Heart left ventricle (tissue), 16 donors: ENCODE measurements at regions not wholly inside any gene's neighbourhood (a gene's known extent, or its start where the extent isn't known, plus 50 kb on each side); places are given as distances from the start of the nearest gene placed in this dataset.

ENCODE experiments used
- ATAC-seq, 4 donors: fragments of 200-7000 bp; cut with Tn5 transposase; one replicate each; pipeline ENCODE4 v1.9.1; 2020 to 2022; ENCODE audit warnings: moderate library complexity in 4 of 4, mild to moderate bottlenecking in 3 of 4, moderate number of reproducible peaks in 1 of 4
- DNase-seq, 5 donors: peaks; one replicate each; pipeline ENCODE4 v3.0.0-alpha.2; 2020
- H3K27ac ChIP-seq, 12 donors: fragments of 200-600 bp; sonication (generic) in 4 of 12; one replicate each; pipeline versions ENCODE4 v1.5.0 to v1.8.0; 2016 to 2022; ENCODE audit warnings: mild to moderate bottlenecking in 2 of 12
- H3K27me3 ChIP-seq, 9 donors: fragments of 200-600 bp; sonication (generic) in 2 of 9; one replicate each; pipeline versions ENCODE4 v1.5.1 to v1.8.0; 2016 to 2022; ENCODE audit warnings: mild to moderate bottlenecking in 3 of 9
- H3K36me3 ChIP-seq, 9 donors: fragments of 200-600 bp; sonication (generic) in 2 of 9; one replicate each; pipeline versions ENCODE4 v1.5.0 to v1.8.0; 2018 to 2022; ENCODE audit warnings: mild to moderate bottlenecking in 2 of 9
- H3K4me1 ChIP-seq, 12 donors: fragments of 200-600 bp; sonication (generic) in 4 of 12; one replicate each; pipeline versions ENCODE4 v1.5.0 to v1.8.0; 2016 to 2022; ENCODE audit warnings: mild to moderate bottlenecking in 3 of 12
- H3K4me3 ChIP-seq, 12 donors: fragments of 200-600 bp; sonication (generic) in 4 of 12; one replicate each; pipeline versions ENCODE4 v1.5.0 to v1.8.0; 2017 to 2022; ENCODE audit warnings: mild to moderate bottlenecking in 9 of 12, moderate library complexity in 4 of 12
- H3K9me3 ChIP-seq, 12 donors: fragments of 200-600 bp; sonication (generic) in 4 of 12; one replicate each; pipeline versions ENCODE4 v1.5.0 to v1.8.0; 2016 to 2022; ENCODE audit warnings: mild to moderate bottlenecking in 1 of 12
- POLR2A ChIP-seq, 2 donors: fragments of 450-650 bp; IDR thresholded peaks; one replicate each; pipeline ENCODE4 v1.6.1; 2017; ENCODE audit warnings: antibody characterized with exemption in 2 of 2, mild to moderate bottlenecking in 2 of 2, moderate library complexity in 2 of 2
- WGBS, 4 donors: extraction: QIAGEN DNeasy Blood & Tissue Kit in 2 of 4; methylation state at CpG; one replicate each; pipeline versions ENCODE4 v1.1.5 to v1.1.7; 2013 to 2018; 5-methylcytosine and 5-hydroxymethylcytosine counted together
- intact Hi-C, 10 donors: fragments of 100-400 bp; cut with DNase I; formaldehyde crosslinking; loops; one replicate each; pipeline versions ENCODE4 v1.11.1 to v1.14.2; 2022
- TF ChIP-seq, protein P1 (sequence below), 12 donors: fragments of 200-600 bp; sonication (generic) in 4 of 12; IDR thresholded peaks; one replicate each; pipeline versions ENCODE4 v1.5.0 to v1.8.0; 2018 to 2022; ENCODE audit warnings: antibody characterized with exemption in 12 of 12, mild to moderate bottlenecking in 5 of 12
- donor health status: ischemic (EF 13 %, LVEDD 7.1; RV severe dilation, severe dysfunction).
- donor health status: healthy with polysubstance abuse.
- donor health status: DM: no; HTN: yes; CAD: no.
- donor health status: DM: no; HTN: no; CAD: no.
- donor health status: ischemic (EF 25% LVEDD 6.9; RV normal size, moderate dysfunction).
- donor health status: ischemic (EF 25% LVEDD 5.7; RV mildly dilated, moderate dysfunction).
- donor health status: healthy.
- donor health status: DM: yes; HTN: yes; CAD: no.
- donor health status: ischemic (EF 35%, LVEDD 5.7; RV mildly dilated, moderate dysfunction).
- donor health status: nonischemic (EF 11% LVEDD 7.7; RV severe dilation, severe dysfunction).
- donor health status: DM: yes; HTN: yes; CAD: no.
- donor health status: PGD.
- donor health status: ischemic (EF 29% LVEDD 5.4; RV normal size, mild dysfunction).
- donor health status: nonischemic (EF 23%, LVEDD 6.1; RV moderate dilation, normal function).

DNA sequence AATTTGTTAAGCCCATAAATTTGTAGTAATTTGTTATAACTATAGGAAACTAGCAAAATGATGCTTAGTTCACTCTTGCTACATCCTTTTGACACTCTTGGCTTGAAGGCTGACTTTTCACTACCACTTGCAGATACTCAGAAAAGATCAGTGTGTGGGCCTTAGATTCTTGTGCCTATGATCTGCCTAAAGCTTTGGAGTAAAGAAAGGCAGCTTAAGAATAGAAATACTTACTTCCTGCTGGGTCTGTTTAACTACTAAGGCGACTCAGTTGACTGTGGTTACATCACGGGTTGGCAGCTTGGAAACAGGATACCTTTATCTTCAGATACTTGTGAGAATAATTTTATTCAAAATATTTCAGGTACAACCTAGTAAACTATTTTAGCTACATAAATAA lies 201.4 kb upstream of the FMR1 start:
- H3K4me1 ChIP-seq, result no peaks in the 10 kb centered on the region
- no peak for TF ChIP-seq POLR2A (IDR thresholded peaks at IDR 0.05)
- TF ChIP-seq, protein P1, sequence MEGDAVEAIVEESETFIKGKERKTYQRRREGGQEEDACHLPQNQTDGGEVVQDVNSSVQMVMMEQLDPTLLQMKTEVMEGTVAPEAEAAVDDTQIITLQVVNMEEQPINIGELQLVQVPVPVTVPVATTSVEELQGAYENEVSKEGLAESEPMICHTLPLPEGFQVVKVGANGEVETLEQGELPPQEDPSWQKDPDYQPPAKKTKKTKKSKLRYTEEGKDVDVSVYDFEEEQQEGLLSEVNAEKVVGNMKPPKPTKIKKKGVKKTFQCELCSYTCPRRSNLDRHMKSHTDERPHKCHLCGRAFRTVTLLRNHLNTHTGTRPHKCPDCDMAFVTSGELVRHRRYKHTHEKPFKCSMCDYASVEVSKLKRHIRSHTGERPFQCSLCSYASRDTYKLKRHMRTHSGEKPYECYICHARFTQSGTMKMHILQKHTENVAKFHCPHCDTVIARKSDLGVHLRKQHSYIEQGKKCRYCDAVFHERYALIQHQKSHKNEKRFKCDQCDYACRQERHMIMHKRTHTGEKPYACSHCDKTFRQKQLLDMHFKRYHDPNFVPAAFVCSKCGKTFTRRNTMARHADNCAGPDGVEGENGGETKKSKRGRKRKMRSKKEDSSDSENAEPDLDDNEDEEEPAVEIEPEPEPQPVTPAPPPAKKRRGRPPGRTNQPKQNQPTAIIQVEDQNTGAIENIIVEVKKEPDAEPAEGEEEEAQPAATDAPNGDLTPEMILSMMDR (IDR thresholded peaks at IDR 0.05), result no peak
- H3K4me3 ChIP-seq, result no peak overlapping the region
- intact Hi-C loops, result no loop called here
- ATAC-seq, result no peak
- WGBS, 4 donors, result 39 to 46% (median 43%) methylated on average over 2 of the region's 2 CpGs
- no peak overlapping the region for H3K27ac ChIP-seq
- H3K9me3 ChIP-seq, result no peaks in the 10 kb centered on the region
- H3K36me3 ChIP-seq, result no peaks in the 10 kb centered on the region
- H3K27me3 ChIP-seq, result no peaks in the 10 kb centered on the region
- DNase-seq, result no peak

DNA sequence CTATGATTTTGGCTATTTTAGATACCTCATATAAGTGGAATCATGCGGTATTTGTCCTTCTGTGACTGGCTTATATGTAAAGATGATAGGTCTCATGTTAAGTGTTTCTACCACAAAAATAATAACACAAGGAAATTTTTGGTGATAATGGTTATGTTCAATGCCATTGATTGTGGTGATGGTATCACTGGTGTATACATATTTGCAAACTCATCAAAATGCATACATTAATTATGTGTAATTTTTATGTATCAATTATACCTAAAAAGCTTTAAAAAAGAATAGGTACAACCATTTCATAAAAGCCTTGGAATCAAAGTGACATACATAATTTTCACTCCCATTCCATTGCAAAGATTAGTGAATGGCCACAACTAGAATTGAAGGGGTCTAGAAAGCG lies 178.3 kb upstream of the FMR1 start:
- ATAC-seq (no peak), DNase-seq (no peak)
- H3K4me1 ChIP-seq, result no peaks in the 10 kb centered on the region
- H3K27me3 ChIP-seq, result no peaks in the 10 kb centered on the region
- H3K9me3 ChIP-seq, result no peaks in the 10 kb centered on the region
- no peaks in the 10 kb centered on the region for H3K36me3 ChIP-seq
- intact Hi-C loops, result no loop called here
- H3K27ac ChIP-seq, result no peak overlapping the region
- TF ChIP-seq, protein P1 (IDR thresholded peaks at IDR 0.05), result no peak
- no peak for TF ChIP-seq POLR2A (IDR thresholded peaks at IDR 0.05)
- WGBS, 4 donors, result 72 to 87% (median 81%) methylated on average over 2 of the region's 2 CpGs
- no peak overlapping the region for H3K4me3 ChIP-seq

DNA sequence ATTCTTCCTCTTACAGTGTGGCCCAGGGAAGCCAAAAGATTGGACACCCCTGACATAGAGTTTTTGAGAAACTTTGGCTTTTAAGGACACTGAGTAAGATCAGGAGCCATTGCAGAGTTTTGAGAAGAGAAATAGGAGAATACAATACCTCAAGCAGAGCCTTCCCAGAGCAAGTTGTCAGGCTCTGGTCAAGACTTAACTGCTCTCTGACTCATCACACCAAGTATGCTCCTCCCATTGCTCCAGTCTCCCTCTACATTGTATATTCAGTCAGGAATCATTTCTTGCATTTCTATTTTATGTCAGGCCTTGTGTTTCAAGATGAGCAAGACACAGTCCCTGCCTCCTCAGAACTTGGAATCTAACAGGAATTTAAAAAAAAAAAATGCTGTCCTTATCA lies 176.4 kb upstream of the FMR1 start:
- H3K27me3 ChIP-seq, result no peaks in the 10 kb centered on the region
- ATAC-seq, result no peak
- intact Hi-C loops, result no loop called here

DNA sequence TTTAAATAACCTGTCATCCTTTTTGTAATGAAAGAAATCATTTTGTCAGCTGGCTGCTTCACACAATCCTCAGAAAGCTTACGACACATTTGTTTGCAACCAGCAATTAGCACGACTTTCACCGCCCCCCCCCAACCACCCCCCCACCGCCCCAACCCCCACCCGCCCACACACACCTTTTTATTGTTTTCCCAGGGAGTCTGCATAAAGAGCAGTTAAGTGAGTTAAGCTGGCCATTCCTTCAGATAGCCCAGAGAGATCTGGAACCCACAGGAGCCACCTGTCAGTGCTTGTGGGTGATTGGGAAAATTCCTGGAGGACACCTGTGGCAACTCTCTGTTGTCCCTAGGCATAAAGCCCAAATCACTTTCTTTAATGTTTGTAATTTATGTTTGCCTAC lies 175.7 kb upstream of the FMR1 start:
- TF ChIP-seq, protein P1 (IDR thresholded peaks at IDR 0.05), result no peak
- no peak for TF ChIP-seq POLR2A (IDR thresholded peaks at IDR 0.05)
- 22 to 38% (median 28%) methylated on average over 5 of the region's 5 CpGs for WGBS, 4 donors
- ATAC-seq, result no peak
- Histone ChIP-seq H3K4me3 (no peak overlapping the region), H3K27me3 (no peaks in the 10 kb centered on the region), H3K9me3 (no peaks in the 10 kb centered on the region), H3K27ac (no peak overlapping the region), H3K36me3 (no peaks in the 10 kb centered on the region), H3K4me1 (no peaks in the 10 kb centered on the region)
- intact Hi-C loops, result no loop called here
- no peak for DNase-seq

More for the DNA sequence above, 176.4 kb upstream of the FMR1 start:
- Histone ChIP-seq H3K4me1 (no peaks in the 10 kb centered on the region), H3K9me3 (no peaks in the 10 kb centered on the region), H3K36me3 (no peaks in the 10 kb centered on the region), H3K27ac (no peak overlapping the region), H3K4me3 (no peak overlapping the region)
- no peak for DNase-seq
- TF ChIP-seq, protein P1 (IDR thresholded peaks at IDR 0.05), result no peak
- no peak for TF ChIP-seq POLR2A (IDR thresholded peaks at IDR 0.05)
